ENCODE measurements at regions not wholly inside any gene's neighbourhood (a gene's known extent, or its start where the extent isn't known, plus 50 kb on each side); places are given as distances from the start of the nearest gene placed in this dataset.

DNA sequence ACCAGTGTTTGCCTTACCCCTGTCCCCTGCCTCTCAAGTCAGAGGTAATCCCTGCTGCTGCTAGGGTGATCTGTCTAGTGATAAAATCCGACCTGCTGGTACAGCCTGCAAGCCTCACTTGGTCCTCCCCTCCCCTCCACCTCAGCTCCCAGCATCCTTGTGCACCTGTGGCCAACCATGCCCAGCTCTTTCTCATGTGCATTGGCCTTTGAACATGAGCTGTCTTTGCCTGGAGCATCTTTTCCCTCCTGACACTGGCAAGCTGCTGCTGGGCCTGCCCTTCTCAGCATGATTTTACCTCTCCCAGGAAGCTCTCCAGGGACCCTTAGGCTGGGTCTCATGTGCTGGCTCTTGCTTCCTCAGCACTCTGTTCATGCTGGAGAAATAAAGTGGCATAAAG, 51.3 kb upstream of the CXCL12 start:
- TF ChIP-seq, protein P1, sequence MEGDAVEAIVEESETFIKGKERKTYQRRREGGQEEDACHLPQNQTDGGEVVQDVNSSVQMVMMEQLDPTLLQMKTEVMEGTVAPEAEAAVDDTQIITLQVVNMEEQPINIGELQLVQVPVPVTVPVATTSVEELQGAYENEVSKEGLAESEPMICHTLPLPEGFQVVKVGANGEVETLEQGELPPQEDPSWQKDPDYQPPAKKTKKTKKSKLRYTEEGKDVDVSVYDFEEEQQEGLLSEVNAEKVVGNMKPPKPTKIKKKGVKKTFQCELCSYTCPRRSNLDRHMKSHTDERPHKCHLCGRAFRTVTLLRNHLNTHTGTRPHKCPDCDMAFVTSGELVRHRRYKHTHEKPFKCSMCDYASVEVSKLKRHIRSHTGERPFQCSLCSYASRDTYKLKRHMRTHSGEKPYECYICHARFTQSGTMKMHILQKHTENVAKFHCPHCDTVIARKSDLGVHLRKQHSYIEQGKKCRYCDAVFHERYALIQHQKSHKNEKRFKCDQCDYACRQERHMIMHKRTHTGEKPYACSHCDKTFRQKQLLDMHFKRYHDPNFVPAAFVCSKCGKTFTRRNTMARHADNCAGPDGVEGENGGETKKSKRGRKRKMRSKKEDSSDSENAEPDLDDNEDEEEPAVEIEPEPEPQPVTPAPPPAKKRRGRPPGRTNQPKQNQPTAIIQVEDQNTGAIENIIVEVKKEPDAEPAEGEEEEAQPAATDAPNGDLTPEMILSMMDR (IDR thresholded peaks at IDR 0.05) = no peak
- TF ChIP-seq POLR2A (IDR thresholded peaks at IDR 0.05) = no peak

All from uterus (tissue), 2 donors.